Endodermal cell (in vitro differentiated cells): ENCODE measurements at regions not wholly inside any gene's neighbourhood (a gene's known extent, or its start where the extent isn't known, plus 50 kb on each side); places are given as distances from the start of the nearest gene placed in this dataset.

Experiments used
- DNase-seq: peaks from one replicate; pipeline ENCODE4 v3.0.0-alpha.2; 2017
- H3K27ac ChIP-seq: 2 replicates; pipeline ENCODE4 v1.5.1; 2013; ENCODE audit warnings: mild to moderate bottlenecking, low read depth, low read length, moderate library complexity
- H3K27me3 ChIP-seq: 2 replicates; pipeline ENCODE4 v1.6.1; 2013; ENCODE audit warnings: mild to moderate bottlenecking, low read length, moderate library complexity; ENCODE audit not compliant: insufficient read depth, control insufficient read depth, poor library complexity, severe bottlenecking
- H3K36me3 ChIP-seq: 2 replicates; pipeline ENCODE4 v1.7.0; 2013; ENCODE audit warnings: mild to moderate bottlenecking, low read length, moderate library complexity; ENCODE audit not compliant: control insufficient read depth, insufficient read depth
- H3K4me1 ChIP-seq: one replicate; pipeline ENCODE4 v1.7.0; 2013; ENCODE audit warnings: low read length; ENCODE audit not compliant: control insufficient read depth, insufficient read depth
- H3K4me3 ChIP-seq: 2 replicates; pipeline ENCODE4 v1.5.1; 2013; ENCODE audit warnings: mild to moderate bottlenecking, low read length, moderate library complexity
- H3K9ac ChIP-seq: 2 replicates; pipeline ENCODE4 v1.6.1; 2013; ENCODE audit warnings: mild to moderate bottlenecking, low read length, moderate library complexity; ENCODE audit not compliant: poor library complexity, severe bottlenecking; ENCODE audit errors: extremely low read depth
- H3K9me3 ChIP-seq: 2 replicates; pipeline ENCODE4 v1.6.1; 2013; ENCODE audit warnings: mild to moderate bottlenecking, low read length, moderate library complexity; ENCODE audit not compliant: control insufficient read depth
- H3K27ac Mint-ChIP-seq: 2 replicates; pipeline ENCODE4 v1.8.0; 2020; ENCODE audit warnings: mixed read lengths
- H3K27me3 Mint-ChIP-seq: 2 replicates; pipeline ENCODE4 v1.8.0; 2021; ENCODE audit warnings: mild to moderate bottlenecking, mixed read lengths; ENCODE audit not compliant: insufficient read depth
- H3K36me3 Mint-ChIP-seq: 2 replicates; pipeline ENCODE4 v1.8.0; 2020; ENCODE audit warnings: low read depth, mixed read lengths
- H3K4me1 Mint-ChIP-seq: 2 replicates; pipeline ENCODE4 v1.8.0; 2020; ENCODE audit warnings: mixed read lengths
- H3K4me3 Mint-ChIP-seq: 2 replicates; pipeline ENCODE4 v1.8.0; 2020; ENCODE audit warnings: mild to moderate bottlenecking, moderate library complexity, mixed read lengths
- H3K9me3 Mint-ChIP-seq: 2 replicates; pipeline ENCODE4 v1.8.0; 2020; ENCODE audit warnings: mild to moderate bottlenecking, mixed read lengths
- CTCF ChIP-seq: fragments of 200-600 bp; sonication (generic); conservative IDR thresholded peaks from 2 replicates; pipeline ENCODE4 v1.5.0; 2021; ENCODE audit warnings: antibody characterized with exemption, mild to moderate bottlenecking
- WGBS, 2 experiments: methylation state at CpG; one replicate each; pipeline versions ENCODE4 v1.1.5 to v1.1.7; 2013; ENCODE audit warnings: missing lambda C conversion rate in 2 of 2, mixed read lengths in 1 of 2; ENCODE audit not compliant: insufficient coverage in 1 of 2, insufficient read length in 1 of 2; 5-methylcytosine and 5-hydroxymethylcytosine counted together

- no peaks in the 10 kb centered on the region for H3K36me3 ChIP-seq
- no peak for TF ChIP-seq CTCF
- 87 to 100% methylated on average over 1 to 2 of the region's 3 CpGs for WGBS, 2 experiments
These were observed 315.1 kb downstream of the MTX2 start for GRCh38 chr2:176584333-176584732.

GRCh38 chr2:176585291-176585690 is 316.0 kb downstream of the MTX2 start:
- H3K9me3 ChIP-seq = no peaks in the 10 kb centered on the region
- H3K4me1 ChIP-seq = no peaks in the 10 kb centered on the region
- no peak overlapping the region for H3K27ac Mint-ChIP-seq
- DNase-seq = no peak
- no peaks in the 10 kb centered on the region for H3K9me3 Mint-ChIP-seq
- no peaks in the 10 kb centered on the region for H3K36me3 Mint-ChIP-seq
- H3K4me1 Mint-ChIP-seq = no peaks in the 10 kb centered on the region
- no peak overlapping the region for H3K4me3 ChIP-seq
- no peak for TF ChIP-seq CTCF
- 91% methylated on average over 1 of the region's 1 CpG; no CpG with 5 or more reads in 1 of the 2 experiments for WGBS, 2 experiments
- H3K27me3 ChIP-seq = no peaks in the 10 kb centered on the region
- no peaks in the 10 kb centered on the region for H3K27me3 Mint-ChIP-seq
- no peak overlapping the region for H3K9ac ChIP-seq
- H3K4me3 Mint-ChIP-seq = no peak overlapping the region
- no peak overlapping the region for H3K27ac ChIP-seq
- no peaks in the 10 kb centered on the region for H3K36me3 ChIP-seq

More at GRCh38 chr2:176584333-176584732, 315.1 kb downstream of the MTX2 start:
- Histone ChIP-seq H3K27me3 (no peaks in the 10 kb centered on the region), H3K4me3 (no peak overlapping the region), H3K9me3 (no peaks in the 10 kb centered on the region), H3K4me1 (no peaks in the 10 kb centered on the region), H3K27ac (no peak overlapping the region), H3K9ac (no peak overlapping the region)
- Mint-ChIP-seq H3K4me1 (no peaks in the 10 kb centered on the region), H3K27me3 (peaks cover 1% of the 10 kb centered on the region), H3K9me3 (no peaks in the 10 kb centered on the region), H3K27ac (no peak overlapping the region), H3K36me3 (no peaks in the 10 kb centered on the region), H3K4me3 (no peak overlapping the region)
- DNase-seq = no peak

GRCh38 chr2:176585791-176586190 is 316.5 kb downstream of the MTX2 start:
- TF ChIP-seq CTCF = no peak
- H3K4me3 ChIP-seq = no peak overlapping the region
- no peaks in the 10 kb centered on the region for H3K4me1 Mint-ChIP-seq
- H3K27ac ChIP-seq = no peak overlapping the region
- H3K27me3 Mint-ChIP-seq = no peaks in the 10 kb centered on the region
- no peak overlapping the region for H3K9ac ChIP-seq
- H3K4me1 ChIP-seq = no peaks in the 10 kb centered on the region
- H3K9me3 Mint-ChIP-seq = no peaks in the 10 kb centered on the region
- no peaks in the 10 kb centered on the region for H3K36me3 Mint-ChIP-seq
- no peak overlapping the region for H3K27ac Mint-ChIP-seq
- H3K4me3 Mint-ChIP-seq = no peak overlapping the region
- H3K27me3 ChIP-seq = no peaks in the 10 kb centered on the region
- no peaks in the 10 kb centered on the region for H3K36me3 ChIP-seq
- WGBS, 2 experiments = 83% methylated on average over 1 to 2 of the region's 2 CpGs
- H3K9me3 ChIP-seq = no peaks in the 10 kb centered on the region
- no peak for DNase-seq
